ENCODE measurements at regions not wholly inside any gene's neighbourhood (a gene's known extent, or its start where the extent isn't known, plus 50 kb on each side); places are given as distances from the start of the nearest gene placed in this dataset.

- no peak for DNase-seq (ENCODE audit: low read depth in 1 of 2, low spot score in 1 of 2)
These were observed 364.2 kb downstream of the IRX2 start for GRCh38 chr5:2387250-2387633.

GRCh38 chr5:2385818-2386217 is 365.7 kb downstream of the IRX2 start:
- DNase-seq (ENCODE audit: low read depth in 1 of 2, low spot score in 1 of 2) = no peak

DNA sequence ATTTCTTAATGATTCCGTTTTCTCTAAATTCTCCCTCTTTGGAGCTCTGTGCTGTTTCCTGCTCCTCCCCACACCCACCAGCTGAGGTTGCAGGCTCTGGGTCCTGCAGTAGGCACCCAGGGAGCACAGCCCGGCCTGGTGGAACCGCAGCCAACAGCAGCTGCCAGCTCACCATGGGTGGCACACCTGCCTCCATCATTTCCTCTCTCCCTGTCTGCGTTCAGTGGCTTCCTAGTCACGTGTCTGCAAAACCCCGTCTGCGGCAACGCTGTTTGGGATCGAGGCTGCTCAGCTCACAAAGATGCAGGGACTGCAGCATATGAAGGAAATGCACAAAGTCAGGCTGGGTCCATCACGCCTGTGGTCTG is 367.8 kb downstream of the IRX2 start:
- no peak for DNase-seq (ENCODE audit: low read depth in 1 of 2, low spot score in 1 of 2)

DNA sequence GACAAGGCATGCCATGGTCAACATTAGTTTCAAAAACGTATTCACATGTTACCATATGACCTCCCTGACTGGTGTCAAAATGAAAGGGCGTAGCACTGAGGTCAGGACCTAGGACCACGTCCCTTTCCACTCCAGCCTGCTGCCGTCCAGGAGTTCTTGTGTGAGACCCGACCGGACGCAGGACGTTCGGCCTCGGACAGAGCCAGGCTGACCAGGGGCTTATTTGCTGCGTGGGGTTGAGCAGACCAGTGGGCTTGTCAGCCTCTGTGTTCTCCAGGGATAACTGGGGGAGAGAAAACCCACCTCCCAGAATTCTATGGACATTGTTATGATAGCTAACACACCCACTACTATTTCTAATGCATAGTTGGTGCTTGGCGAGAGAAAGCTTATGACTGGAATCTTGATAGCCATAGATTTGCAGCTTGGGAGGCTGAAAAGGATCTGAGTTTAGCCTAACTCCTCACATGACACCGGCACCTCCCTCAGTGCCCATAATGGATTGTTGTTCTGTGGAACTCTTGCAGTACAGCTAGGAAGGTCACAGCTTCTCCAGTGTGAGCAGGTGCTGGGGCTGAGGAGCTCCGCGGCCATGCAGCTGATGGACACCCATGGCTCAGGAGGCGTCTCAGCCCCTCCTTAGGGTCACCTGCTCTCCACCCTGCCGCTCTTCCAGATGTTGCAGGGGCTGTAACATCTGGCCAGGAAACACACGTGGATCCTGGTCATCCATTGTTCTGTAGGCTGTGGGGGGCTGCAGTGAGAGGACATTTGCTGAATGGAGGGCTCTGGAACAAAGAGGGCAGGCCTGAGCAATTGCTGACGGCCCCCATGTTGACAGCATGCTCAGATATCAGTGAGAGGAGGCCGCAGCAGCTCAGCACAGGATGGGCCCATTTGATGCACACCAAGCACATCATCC is 368.4 kb downstream of the IRX2 start:
- no peak for DNase-seq (ENCODE audit: low read depth in 1 of 2, low spot score in 1 of 2)

DNA sequence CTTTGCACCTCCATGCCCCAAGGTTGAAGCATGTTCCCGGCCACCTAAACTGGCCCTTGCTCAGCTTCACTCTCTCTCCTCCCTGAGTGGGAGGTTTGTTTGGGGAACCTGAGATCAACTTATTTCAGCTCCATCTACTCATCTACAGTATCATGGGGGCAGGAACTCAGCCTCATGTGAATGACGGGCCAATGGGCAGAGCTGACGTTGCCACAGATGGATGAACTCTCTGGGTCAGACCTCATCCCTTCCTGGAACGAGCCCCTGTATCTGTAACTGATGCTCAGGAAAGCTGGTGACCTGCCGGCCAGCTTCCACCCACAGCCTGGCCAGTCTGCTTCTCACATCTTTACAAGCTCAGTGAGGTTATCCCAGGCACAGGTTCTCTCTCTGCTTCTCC is 369.6 kb downstream of the IRX2 start:
- DNase-seq (ENCODE audit: low read depth in 1 of 2, low spot score in 1 of 2) = no peak

DNA sequence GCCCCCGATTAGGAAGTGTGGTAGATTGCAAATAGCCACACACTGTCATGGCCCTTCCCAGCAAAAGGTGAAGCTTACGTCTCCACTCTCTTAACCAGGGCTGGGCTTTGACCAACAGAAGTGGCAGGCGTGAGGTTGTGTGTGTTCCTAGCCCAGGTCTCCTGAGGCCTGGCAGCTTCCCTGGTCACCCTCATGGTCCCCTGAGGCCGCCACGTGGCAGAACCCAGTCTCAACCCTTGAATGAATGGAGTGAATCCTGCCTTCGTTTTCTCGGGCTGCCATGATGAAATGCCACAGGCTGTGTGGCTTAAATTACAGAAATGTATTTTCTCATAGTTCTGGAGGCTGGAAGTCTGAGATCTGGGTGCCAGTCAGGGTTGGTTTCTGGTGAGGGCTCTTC is 370.4 kb downstream of the IRX2 start:
- DNase-seq (ENCODE audit: low read depth in 1 of 2, low spot score in 1 of 2) = no peak

DNA sequence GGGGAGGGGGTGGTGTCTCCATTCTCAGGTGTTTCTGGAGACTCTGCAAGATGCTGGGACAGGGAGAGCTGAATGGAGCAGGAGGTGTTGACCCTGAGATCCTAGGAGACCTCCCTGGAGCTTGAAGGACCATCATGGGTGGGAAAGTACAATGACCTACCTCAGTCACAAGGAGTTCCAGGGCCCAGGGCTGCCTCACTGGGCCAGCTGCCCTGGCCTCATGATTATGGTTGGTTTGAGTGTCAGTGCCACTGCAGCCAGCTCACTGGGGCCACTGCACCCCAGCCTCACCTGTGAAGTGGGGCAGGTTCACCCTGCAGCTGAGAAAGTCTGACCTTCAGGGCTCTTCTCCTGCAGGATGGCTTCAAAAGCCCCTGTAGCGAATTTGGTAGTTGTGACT is 372.5 kb downstream of the IRX2 start:
- DNase-seq (ENCODE audit: low read depth in 1 of 2, low spot score in 1 of 2) = no peak

DNA sequence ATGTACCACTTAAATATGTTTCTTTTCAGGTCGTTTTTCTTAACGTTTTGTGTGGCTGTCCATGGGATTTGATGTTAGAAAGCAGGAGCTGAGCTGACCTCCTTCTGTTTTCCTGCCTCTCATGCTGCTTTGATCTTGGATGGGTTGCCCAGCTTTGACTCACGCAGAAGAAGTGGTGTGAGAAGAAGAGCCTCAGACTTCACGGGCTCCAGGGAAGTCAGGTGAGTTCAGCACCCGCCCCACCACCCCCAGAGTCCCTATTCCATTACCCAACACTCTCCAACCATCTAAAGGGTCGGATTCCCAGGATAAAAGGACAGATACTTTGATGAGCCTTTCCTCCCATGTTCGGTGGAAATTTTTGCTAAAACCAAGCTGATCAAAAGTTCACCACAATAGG is 373.4 kb downstream of the IRX2 start:
- DNase-seq (ENCODE audit: low read depth in 1 of 2, low spot score in 1 of 2) = no peak

- DNase-seq (ENCODE audit: low read depth in 1 of 2, low spot score in 1 of 2) = no peak
These were observed 375.0 kb downstream of the IRX2 start for GRCh38 chr5:2376486-2376885.

GRCh38 chr5:2375757-2376250 is 375.7 kb downstream of the IRX2 start:
- no peak for DNase-seq (ENCODE audit: low read depth in 1 of 2, low spot score in 1 of 2)

- DNase-seq (ENCODE audit: low read depth in 1 of 2, low spot score in 1 of 2) = no peak
These were observed 376.2 kb downstream of the IRX2 start for GRCh38 chr5:2375291-2375690.

DNA sequence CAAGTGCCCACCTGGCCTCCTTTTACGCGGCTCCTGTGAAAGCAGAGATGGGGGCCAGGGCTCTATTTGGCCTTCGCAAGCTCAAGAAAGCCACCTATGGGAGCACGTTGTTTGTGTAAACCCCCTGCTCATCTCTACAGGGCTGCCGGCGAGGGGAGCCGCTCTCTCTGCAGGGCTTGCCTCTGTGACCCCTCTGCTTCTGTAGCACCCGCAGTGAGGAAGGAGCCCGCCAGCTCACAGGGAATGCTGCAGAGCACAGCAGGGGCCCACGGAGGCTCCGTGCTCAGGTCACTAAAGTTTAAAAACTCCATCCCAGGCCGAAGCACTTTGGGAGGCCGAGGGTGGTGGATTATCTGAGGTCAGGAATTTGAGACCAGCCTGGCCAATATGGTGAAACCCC is 376.8 kb downstream of the IRX2 start:
- no peak for DNase-seq (ENCODE audit: low read depth in 1 of 2, low spot score in 1 of 2)

GRCh38 chr5:2373631-2374030 is 377.8 kb downstream of the IRX2 start:
- DNase-seq (ENCODE audit: low read depth in 1 of 2, low spot score in 1 of 2) = no peak

DNA sequence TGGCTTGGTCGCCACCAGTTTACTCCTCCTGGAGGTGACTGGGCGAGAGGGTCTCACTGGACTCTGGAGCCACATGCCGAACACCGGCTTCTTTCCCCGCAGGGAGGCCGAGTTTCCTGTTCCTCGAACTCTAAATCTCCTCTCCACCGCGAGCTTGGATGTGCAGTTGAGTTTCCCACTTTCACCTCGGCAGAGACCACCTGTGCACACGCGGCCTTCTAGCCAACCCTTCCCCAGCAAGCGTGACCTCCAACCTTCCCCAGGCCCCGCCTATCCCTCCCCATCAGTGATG is 380.1 kb downstream of the IRX2 start:
- no peak for DNase-seq (ENCODE audit: low read depth in 1 of 2, low spot score in 1 of 2)

DNA sequence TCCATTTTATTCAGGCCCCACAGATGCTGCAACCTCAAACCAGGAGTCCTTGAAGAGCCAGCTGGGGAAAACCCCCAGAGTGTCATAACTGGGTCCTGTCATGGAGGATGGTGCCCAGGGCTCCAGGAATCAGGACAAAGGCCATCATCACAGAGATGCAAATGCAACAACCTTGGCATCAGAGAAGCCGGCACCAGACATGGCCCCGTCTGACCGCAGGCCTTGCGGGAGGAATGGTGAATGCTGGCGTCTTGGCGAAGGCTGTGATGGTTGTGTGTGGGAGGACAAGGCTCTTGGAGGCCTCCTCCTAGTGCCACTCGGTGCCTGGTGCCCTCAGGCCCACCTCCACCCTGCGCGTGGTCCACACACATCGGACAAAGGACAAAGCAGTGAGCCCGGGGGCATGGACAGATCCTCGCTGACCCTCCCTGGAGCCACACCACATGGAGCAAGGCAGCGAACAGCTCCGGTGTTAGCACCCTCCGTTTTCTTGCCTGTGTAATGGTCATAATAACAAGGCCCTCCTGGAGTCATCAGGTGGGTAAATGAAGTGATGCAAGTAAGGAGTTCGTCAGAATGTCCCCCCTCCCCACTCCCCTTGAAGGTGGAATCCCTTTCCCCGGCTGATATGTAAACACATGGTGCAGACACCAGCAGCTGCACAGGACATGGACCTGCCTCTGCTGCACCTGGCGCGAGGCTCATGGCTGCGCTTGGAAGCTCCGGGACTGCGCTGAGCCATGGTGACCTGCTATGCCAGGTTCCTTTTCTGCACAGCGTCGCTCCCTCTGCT is 380.7 kb downstream of the IRX2 start:
- DNase-seq (ENCODE audit: low read depth in 1 of 2, low spot score in 1 of 2) = no peak

- DNase-seq (ENCODE audit: low read depth in 1 of 2, low spot score in 1 of 2) = no peak
These were observed 382.3 kb downstream of the IRX2 start for GRCh38 chr5:2369178-2369577.

DNA sequence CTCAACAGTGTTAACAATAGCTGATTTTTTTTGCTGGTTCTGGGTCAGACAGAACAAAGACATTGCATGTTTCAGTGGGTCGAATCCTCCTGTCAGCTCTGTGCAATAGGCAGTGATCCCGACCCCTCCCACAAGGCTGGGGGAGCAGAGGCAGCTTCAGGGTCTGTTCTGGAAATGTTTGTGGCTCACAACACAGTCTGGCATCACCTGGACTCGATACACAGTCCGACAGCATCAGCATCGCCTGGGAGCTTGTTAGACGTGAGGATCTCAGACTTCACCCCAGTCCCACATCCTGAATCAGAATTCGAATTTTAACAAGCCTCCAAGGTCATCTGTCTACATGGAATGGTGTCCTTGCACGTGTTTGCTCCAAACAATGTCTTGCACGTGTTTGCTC is 384.7 kb downstream of the IRX2 start:
- no peak for DNase-seq (ENCODE audit: low read depth in 1 of 2, low spot score in 1 of 2)

GRCh38 chr5:2357309-2357708 is 394.2 kb downstream of the IRX2 start:
- no peak for DNase-seq (ENCODE audit: low read depth in 1 of 2, low spot score in 1 of 2)

GRCh38 chr5:2355859-2356258 is 395.6 kb downstream of the IRX2 start:
- DNase-seq (ENCODE audit: low read depth in 1 of 2, low spot score in 1 of 2) = no peak

DNA sequence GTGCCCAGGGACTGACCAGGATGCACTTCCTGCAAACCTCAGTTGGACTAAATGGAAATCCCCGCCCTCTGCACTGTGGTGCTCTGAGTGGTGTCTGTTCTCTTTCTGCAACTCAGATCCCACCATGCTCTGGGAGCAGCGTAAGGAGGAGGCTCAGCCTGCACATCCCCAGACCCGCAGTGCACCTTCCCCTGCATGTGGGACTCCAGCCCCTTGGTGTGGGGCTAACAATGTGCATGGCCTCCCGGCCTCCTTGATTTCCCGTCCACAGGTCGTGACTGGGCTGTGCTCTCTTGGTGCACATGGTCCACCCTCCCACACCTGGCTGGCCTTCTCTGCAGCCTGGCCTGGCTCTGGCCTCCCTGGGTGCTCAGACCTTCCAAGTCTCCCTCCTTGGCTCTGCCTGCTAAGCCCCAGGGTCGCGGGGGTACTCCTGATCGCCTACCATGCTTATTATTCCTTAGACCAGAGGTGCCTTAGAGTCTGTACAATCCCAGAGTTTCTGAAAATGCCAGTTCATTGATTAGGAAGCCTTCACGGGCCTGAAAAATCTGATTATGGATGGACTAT is 397.5 kb downstream of the IRX2 start:
- no peak for DNase-seq (ENCODE audit: low read depth in 1 of 2, low spot score in 1 of 2)

DNA sequence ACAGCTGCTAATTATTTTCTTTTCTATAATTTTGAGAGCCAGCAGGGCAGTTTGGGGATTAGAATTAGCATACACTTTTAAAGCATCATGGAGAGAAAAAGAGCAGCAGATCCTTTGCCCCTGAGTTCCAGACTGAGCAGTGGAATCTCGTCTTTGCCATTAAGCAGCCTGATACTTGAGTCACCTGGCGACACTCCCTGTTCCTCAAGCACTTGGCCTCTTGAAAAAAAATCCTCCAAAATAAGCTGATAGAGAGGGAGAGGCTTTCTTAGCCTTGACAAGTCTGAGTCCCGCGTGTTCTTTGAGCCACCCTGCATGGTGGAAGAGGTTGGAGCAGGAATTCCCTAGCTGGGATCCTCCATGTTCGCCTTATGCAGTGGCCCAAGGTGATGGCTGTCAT is 398.3 kb downstream of the IRX2 start:
- no peak for DNase-seq (ENCODE audit: low read depth in 1 of 2, low spot score in 1 of 2)

All from stimulated activated CD4-positive, alpha-beta T cell treated with anti-CD3 and anti-CD28 coated beads, Interleukin-15, amount 100 ng/mL, for 1 hour (primary cell).